OCI-LY7 (cell line): ENCODE measurements at regions not wholly inside any gene's neighbourhood (a gene's known extent, or its start where the extent isn't known, plus 50 kb on each side); places are given as distances from the start of the nearest gene placed in this dataset.

ENCODE experiments used
- BruUV-seq: library from RNA; stranded (reverse); fragments of 400-500 nt; replicated peaks from 2 replicates; lab custom pipeline; 2021; lab: Mats Ljungman, UMichigan
- CTCF ChIA-PET: fragments of 300-600 bp; sonication (Branson Sonifier 250); formaldehyde crosslinking; loops from one replicate; lab custom pipeline; 2022; ENCODE audit warnings: antibody characterized with exemption; ENCODE audit not compliant: unreplicated experiment; lab: Charles Lee
- POLR2A ChIA-PET: fragments of 300-600 bp; sonication (Branson Sonifier 250); formaldehyde crosslinking; loops from one replicate; lab custom pipeline; 2022; ENCODE audit warnings: antibody characterized with exemption; lab: Charles Lee
- DNase-seq: peaks from one replicate; pipeline ENCODE4 v3.0.0-alpha.2; 2015; ENCODE audit warnings: low spot score
- H2AFZ ChIP-seq: fragments of 200-600 bp; sonication (generic), shearing (Covaris generic); 2 replicates; pipeline ENCODE4 v1.6.1; 2014; ENCODE audit warnings: mild to moderate bottlenecking, antibody characterized with exemption, low read length, moderate library complexity
- H3K27ac ChIP-seq: fragments of 200-600 bp; sonication (generic); 2 replicates; pipeline ENCODE4 v1.5.1; 2014; ENCODE audit warnings: mixed run types, low read depth, mild to moderate bottlenecking, moderate library complexity, low read length, inconsistent platforms; ENCODE audit not compliant: poor library complexity, severe bottlenecking
- H3K36me3 ChIP-seq: fragments of 200-600 bp; sonication (generic); 2 replicates; pipeline ENCODE4 v1.6.1; 2014; ENCODE audit warnings: mild to moderate bottlenecking, antibody characterized with exemption, low read length, moderate library complexity, mixed read lengths; ENCODE audit not compliant: insufficient read depth
- H3K4me1 ChIP-seq: fragments of 200-600 bp; sonication (generic); 2 replicates; pipeline ENCODE4 v1.5.1; 2014; ENCODE audit warnings: mild to moderate bottlenecking, low read length; ENCODE audit not compliant: insufficient read depth, poor library complexity, severe bottlenecking
- H3K4me2 ChIP-seq: fragments of 200-600 bp; sonication (generic); 2 replicates; pipeline ENCODE4 v1.6.1; 2014; ENCODE audit warnings: mild to moderate bottlenecking, low read length
- H3K4me3 ChIP-seq: fragments of 200-600 bp; sonication (generic); 2 replicates; pipeline ENCODE4 v1.5.1; 2014; ENCODE audit warnings: mild to moderate bottlenecking, low read depth, low read length; ENCODE audit not compliant: poor library complexity, severe bottlenecking
- H3K79me2 ChIP-seq: fragments of 200-600 bp; sonication (generic); 2 replicates; pipeline ENCODE4 v1.6.1; 2016; ENCODE audit warnings: low read depth, mild to moderate bottlenecking, low read length, moderate library complexity, mixed read lengths; ENCODE audit not compliant: insufficient read depth
- H3K9me2 ChIP-seq: fragments of 200-600 bp; sonication (generic); 2 replicates; pipeline ENCODE4 v1.6.1; 2016; ENCODE audit warnings: mild to moderate bottlenecking, low read length, mixed read lengths; ENCODE audit not compliant: insufficient read depth
- H3K9me3 ChIP-seq: fragments of 200-600 bp; sonication (generic); 2 replicates; pipeline ENCODE4 v1.6.1; 2014; ENCODE audit warnings: mild to moderate bottlenecking, mixed run types, low read length, mixed read lengths
- H4K20me1 ChIP-seq: fragments of 200-600 bp; sonication (generic); 2 replicates; pipeline ENCODE4 v1.6.1; 2014; ENCODE audit warnings: mild to moderate bottlenecking, antibody characterized with exemption, low read length, moderate library complexity, mixed read lengths; ENCODE audit not compliant: insufficient read depth
- EZH2phosphoT487 ChIP-seq: fragments of 200-600 bp; sonication (generic); IDR thresholded peaks from 2 replicates; pipeline ENCODE4 v1.6.1; 2018; ENCODE audit warnings: low read depth, borderline replicate concordance, mild to moderate bottlenecking, mixed run types, antibody characterized with exemption, low read length, moderate library complexity, mixed read lengths
- intact Hi-C: fragments of 100-400 bp; cut with micrococcal nuclease; formaldehyde crosslinking; loops from one replicate; pipeline ENCODE4 v1.10.0; 2022; ENCODE audit not compliant: unreplicated experiment
- TF ChIP-seq, protein P1 (sequence below): fragments of 200-600 bp; sonication (generic); conservative IDR thresholded peaks from 2 replicates; pipeline ENCODE4 v1.5.1; 2014; ENCODE audit warnings: mild to moderate bottlenecking, antibody characterized with exemption, low read length, moderate library complexity, mixed read lengths

DNA sequence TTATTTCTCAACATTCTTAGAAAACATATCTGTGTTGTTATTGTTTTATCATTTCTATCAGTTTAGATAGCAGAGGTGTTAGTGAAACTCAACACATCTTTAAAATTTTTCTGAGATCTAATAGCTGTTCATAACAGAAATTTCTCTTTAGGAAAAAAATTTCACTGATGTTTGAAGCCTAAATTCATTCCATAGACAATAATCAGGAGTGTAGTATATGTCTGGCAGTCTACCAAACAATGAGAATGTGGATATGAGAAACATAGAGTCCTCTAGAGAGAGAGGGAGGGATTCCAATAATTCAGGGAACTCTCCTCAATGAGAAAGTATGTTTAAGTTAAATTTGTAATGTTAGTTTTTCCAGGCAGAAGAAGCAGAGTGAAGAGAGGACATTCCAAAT lies 118.2 kb upstream of the EDNRB start:
- no peaks in the 10 kb centered on the region for H3K9me2 ChIP-seq
- no peak overlapping the region for H3K4me2 ChIP-seq
- H4K20me1 ChIP-seq: no peaks in the 10 kb centered on the region
- H3K4me3 ChIP-seq: no peak overlapping the region
- no peaks in the 10 kb centered on the region for H3K36me3 ChIP-seq
- H3K9me3 ChIP-seq: no peaks in the 10 kb centered on the region
- no TSS peak for BruUV-seq
- H3K79me2 ChIP-seq: no peaks in the 10 kb centered on the region
- intact Hi-C loops: no loop called here
- TF ChIP-seq, protein P1, sequence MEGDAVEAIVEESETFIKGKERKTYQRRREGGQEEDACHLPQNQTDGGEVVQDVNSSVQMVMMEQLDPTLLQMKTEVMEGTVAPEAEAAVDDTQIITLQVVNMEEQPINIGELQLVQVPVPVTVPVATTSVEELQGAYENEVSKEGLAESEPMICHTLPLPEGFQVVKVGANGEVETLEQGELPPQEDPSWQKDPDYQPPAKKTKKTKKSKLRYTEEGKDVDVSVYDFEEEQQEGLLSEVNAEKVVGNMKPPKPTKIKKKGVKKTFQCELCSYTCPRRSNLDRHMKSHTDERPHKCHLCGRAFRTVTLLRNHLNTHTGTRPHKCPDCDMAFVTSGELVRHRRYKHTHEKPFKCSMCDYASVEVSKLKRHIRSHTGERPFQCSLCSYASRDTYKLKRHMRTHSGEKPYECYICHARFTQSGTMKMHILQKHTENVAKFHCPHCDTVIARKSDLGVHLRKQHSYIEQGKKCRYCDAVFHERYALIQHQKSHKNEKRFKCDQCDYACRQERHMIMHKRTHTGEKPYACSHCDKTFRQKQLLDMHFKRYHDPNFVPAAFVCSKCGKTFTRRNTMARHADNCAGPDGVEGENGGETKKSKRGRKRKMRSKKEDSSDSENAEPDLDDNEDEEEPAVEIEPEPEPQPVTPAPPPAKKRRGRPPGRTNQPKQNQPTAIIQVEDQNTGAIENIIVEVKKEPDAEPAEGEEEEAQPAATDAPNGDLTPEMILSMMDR: no peak
- TF ChIP-seq EZH2phosphoT487: no peak
- H3K4me1 ChIP-seq: no peaks in the 10 kb centered on the region
- H2AFZ ChIP-seq: no peak overlapping the region
- DNase-seq: no peak
- POLR2A ChIA-PET: no interaction called here
- no peak overlapping the region for H3K27ac ChIP-seq
- CTCF ChIA-PET: no interaction called here

DNA sequence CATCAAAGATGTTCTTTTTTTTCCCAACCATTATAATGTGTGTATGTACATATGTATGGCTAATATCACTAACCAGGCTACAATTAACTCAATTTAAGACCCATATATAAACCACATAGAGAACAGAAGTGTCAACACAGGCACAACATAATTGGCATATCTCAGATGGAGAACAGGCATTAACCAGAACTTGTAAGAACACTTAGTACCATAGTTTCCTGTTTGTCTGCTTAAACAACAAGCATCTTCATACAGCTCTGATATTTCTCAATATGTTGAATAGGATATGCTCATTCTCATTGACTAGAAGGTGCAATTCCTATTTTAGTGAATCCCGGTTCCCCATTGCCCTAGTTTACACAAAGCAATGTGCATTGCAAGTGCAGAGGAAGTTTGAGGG lies 116.9 kb upstream of the EDNRB start:
- H4K20me1 ChIP-seq: no peaks in the 10 kb centered on the region
- TF ChIP-seq, protein P1: no peak
- no peak for TF ChIP-seq EZH2phosphoT487
- no peaks in the 10 kb centered on the region for H3K4me1 ChIP-seq
- no peak overlapping the region for H3K4me3 ChIP-seq
- DNase-seq: no peak
- BruUV-seq: no TSS peak
- intact Hi-C loops: no loop called here
- no peaks in the 10 kb centered on the region for H3K79me2 ChIP-seq
- no peak overlapping the region for H3K27ac ChIP-seq
- H3K9me2 ChIP-seq: no peaks in the 10 kb centered on the region
- POLR2A ChIA-PET: interaction anchor here (0.6 kb wide), 1 partner anchor 17 kb away, joined by 3 read pairs; no protein-coding TSS in a partner anchor
- H3K36me3 ChIP-seq: no peaks in the 10 kb centered on the region
- no peak overlapping the region for H2AFZ ChIP-seq
- CTCF ChIA-PET: no interaction called here
- H3K4me2 ChIP-seq: no peak overlapping the region
- H3K9me3 ChIP-seq: no peaks in the 10 kb centered on the region

DNA sequence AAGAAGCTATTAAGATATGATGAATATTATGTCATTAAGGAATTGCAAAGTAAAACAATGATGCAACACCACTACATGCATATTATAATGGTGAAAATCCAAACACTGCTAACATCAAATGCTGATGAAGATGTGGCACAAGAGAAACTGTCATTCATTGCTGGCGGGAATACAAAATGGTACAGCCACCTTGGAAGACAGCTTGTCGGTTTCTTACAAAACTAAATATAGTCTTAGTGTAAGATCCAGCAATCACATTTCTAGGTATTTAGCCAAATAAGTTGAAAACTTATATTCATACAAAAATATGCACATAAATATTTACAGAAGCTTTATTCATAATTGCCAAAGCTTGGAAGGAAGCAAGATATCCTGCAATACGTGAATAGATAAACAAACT lies 114.9 kb upstream of the EDNRB start:
- no peak for DNase-seq
- POLR2A ChIA-PET: interaction anchor here (0.8 kb wide), 1 partner anchor 30 kb away, joined by 3 read pairs; no protein-coding TSS in a partner anchor

More for the DNA sequence above, 114.9 kb upstream of the EDNRB start:
- BruUV-seq: no TSS peak
- H3K36me3 ChIP-seq: no peaks in the 10 kb centered on the region
- H2AFZ ChIP-seq: no peak overlapping the region
- H3K4me3 ChIP-seq: no peak overlapping the region
- no peaks in the 10 kb centered on the region for H4K20me1 ChIP-seq
- CTCF ChIA-PET: no interaction called here
- no peaks in the 10 kb centered on the region for H3K79me2 ChIP-seq
- intact Hi-C loops: no loop called here
- no peak overlapping the region for H3K4me2 ChIP-seq
- H3K9me3 ChIP-seq: no peaks in the 10 kb centered on the region
- no peaks in the 10 kb centered on the region for H3K4me1 ChIP-seq
- no peak for TF ChIP-seq EZH2phosphoT487
- TF ChIP-seq, protein P1: no peak
- no peaks in the 10 kb centered on the region for H3K9me2 ChIP-seq
- no peak overlapping the region for H3K27ac ChIP-seq
